GM19023 (cell line): ENCODE measurements at regions not wholly inside any gene's neighbourhood (a gene's known extent, or its start where the extent isn't known, plus 50 kb on each side); places are given as distances from the start of the nearest gene placed in this dataset.
"Not testable (repeated sequence)": the region's sequence is repeated elsewhere in the genome, so short reads cannot be mapped to it uniquely, and the experiment has no call there.

ENCODE experiments used
- ATAC-seq: cut with Tn5 transposase; IDR thresholded peaks from one replicate; pipeline ENCODE4 v1.9.1; 2021; ENCODE audit warnings: mild to moderate bottlenecking, moderate library complexity; ENCODE audit not compliant: unreplicated experiment

DNA sequence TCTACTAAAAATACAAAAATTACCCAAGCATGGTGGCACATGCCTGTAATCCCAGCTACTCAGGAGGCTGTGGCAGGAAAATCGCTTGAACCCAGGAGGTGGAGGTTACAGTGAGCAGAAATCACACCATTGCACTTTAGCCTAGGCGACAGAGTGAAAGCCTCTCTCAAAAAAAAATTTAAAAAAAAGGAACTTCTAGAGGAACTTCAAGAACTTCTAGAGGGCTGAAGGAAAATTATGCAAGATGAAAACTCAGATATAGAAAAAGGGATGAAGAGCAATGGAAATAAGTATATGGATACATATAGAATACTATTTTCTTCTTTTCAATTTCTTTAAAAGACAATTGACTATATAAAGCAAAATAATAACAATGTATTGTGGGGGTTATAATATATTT, 51.2 kb upstream of the PRR5 start:
- no peak for ATAC-seq

- no peak for ATAC-seq
These were observed 53.0 kb upstream of the PRR5 start for GRCh38 chr22:44648821-44649565.

DNA sequence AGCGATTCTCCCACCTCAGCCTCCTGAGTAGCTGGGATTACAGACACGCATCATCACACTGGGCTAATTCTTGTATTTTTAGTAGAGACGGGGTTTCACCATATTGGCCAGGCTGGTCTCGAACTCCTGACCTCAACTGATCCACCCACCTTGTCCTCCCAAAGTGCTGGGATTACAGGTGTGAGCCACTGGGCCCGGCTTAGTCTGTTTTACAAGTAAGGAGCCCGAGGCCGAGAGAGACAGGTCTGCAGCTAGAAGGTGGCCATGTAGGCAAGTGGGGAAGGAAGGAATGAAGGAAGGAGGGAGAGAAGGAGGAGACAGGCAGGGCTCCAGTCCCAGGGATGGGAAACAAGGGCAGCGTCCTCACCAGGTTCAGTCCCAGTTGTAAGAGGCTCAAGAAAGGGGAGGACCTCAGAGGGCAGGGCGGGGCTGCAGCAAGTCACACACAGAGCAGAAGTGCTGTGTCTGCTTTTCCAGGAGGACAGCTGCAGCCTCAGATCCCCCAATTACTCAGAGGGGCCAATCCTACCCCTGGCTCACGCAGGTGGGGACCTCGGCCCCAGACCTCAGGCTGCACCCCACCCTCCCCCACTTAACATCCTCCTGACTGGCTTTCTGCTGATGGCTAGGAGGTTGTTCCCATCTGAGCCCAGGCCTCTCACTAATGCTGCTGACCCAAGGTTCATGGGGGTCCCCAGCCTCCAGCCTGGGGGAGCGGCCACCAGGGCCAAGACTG, 53.8 kb upstream of the PRR5 start:
- no peak for ATAC-seq

DNA sequence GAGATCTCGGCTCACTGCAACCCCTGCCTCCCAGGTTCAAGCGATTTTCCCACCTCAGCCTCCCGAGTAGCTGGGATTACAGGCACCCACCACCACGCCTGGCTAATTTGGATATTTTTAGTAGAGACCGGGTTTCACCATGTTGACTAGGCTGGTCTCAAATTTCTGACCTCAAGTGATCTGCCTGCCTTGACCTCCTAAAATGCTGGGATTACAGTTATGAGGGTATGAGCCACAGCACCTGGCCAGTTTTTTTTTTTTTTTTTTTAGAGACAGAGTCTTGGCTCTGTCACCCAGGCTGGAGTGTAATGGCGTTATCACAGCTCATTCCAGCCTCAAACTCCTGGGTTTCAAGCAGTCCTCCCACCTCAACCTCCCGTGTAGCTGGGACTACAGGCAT, 54.9 kb upstream of the PRR5 start:
- no peak for ATAC-seq

DNA sequence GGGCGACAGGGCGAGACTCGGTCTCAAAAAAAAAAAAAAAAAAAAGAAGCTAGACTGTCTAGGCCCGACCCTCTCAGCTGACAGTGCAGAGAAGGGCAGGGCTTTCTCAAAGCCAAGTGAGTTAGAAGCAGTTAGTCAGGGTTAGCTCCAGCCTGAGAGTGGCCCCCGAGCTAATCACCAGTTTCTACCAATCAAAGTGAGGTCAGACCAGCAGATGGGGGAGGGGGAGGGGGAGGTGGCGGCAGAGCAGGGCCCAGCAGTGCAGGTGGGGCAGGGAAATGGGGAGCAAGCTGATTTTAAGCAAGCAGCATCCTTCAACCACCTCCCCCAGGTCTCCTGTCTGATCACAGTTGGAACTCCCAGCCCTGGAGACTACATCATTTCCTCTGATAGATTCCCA, 55.3 kb upstream of the PRR5 start:
- no peak for ATAC-seq

DNA sequence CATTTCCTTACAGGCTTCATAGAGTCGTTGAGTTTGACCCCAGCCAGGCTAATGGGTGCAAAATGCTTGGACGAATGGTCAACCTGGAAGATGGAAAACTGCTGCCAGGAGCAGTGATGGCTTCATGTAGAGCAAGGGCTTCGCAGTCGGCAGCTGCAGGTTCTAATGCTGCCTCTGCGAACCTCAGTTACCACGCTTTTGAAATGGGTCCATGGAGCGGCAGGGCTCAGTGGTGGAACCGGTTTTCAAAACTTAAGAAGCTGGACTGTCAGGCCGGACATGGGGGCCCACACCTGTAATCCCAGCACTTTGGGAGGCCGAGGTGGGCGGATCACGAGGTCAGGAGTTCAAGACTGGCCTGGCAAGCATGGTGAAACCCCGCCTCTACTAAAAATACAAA, 55.9 kb upstream of the PRR5 start:
- ATAC-seq = no peak

DNA sequence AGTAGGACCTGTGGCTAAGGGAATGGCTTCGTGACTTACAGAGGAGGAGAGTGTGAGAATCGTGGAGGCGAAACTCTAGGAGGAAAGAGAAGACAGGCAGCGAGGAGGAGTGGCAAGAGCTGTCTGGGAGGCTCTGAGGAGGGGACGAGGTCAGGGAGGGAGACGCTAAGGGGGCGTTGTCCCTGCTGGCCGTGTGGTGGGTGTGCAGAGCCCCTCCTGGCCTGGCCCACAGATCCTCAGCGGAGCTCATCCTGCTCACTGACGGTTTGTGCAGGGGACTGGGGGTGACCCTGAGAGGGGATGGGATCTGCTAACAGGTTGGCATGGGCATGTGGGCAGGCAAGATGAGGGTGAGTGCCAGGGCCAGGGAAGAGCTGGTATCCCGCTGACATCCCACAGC, 56.5 kb upstream of the PRR5 start:
- no peak for ATAC-seq

DNA sequence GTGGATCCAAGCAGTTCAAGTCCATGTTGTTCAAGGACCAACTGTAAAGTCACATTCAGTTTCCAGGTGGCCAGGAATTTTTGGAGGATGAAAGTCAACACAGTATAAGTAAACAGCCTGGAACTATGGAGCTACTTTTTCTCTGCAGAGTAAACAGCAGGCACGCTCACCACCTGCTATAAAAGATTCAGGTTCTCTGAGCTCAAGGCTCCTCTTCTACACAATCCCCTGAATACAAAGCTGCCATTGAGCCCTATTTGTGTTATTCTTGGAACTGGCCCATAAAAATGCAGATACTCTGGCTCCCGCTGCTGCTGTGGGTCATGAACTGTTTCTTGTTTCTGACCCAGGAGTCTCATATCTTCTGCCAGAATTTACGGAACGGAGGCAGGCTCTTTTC, 56.9 kb upstream of the PRR5 start:
- ATAC-seq = no peak

GRCh38 chr22:44643526-44644101, 58.4 kb upstream of the PRR5 start:
- ATAC-seq = not testable (repeated sequence)

GRCh38 chr22:44642096-44642644, 59.8 kb upstream of the PRR5 start:
- no peak for ATAC-seq

GRCh38 chr22:44640618-44641155, 61.3 kb upstream of the PRR5 start:
- ATAC-seq = no peak

DNA sequence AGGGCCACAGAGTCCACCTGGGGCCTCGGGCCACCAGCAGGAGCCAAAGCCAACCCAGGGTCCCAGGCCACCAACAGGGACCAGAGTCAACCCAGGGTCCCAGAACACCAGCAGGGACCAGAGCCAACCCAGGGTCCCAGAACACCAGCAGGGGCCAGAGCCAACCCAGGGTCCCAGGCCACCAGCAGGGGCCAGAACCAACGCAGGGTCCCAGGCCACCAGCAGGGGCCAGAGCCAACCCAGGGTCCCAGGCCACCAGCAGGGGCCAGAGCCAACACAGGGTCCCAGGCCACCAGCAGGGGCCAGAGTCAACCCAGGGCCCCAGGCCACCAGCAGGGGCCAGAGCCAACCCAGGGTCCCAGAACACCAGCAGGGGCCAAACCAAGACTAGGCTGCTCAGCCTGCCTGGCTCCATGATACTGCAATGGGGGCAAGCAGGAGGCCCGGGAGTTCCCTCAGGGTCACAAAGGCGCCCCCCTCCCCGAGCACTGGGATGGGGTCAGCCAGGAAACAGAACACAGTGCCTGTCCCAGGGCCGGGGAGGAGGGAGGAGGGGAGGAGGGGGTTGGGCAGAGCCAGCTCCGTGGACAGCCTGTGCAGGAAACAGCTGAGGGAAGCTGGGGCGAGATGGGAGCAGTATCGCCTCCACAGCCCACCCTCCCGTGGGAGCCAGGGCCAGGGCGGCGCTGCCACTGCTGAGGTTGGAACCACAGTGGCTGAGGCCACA, 62.0 kb upstream of the PRR5 start:
- no peak for ATAC-seq

- ATAC-seq = no peak
These were observed 62.8 kb upstream of the PRR5 start for GRCh38 chr22:44638971-44639760.

DNA sequence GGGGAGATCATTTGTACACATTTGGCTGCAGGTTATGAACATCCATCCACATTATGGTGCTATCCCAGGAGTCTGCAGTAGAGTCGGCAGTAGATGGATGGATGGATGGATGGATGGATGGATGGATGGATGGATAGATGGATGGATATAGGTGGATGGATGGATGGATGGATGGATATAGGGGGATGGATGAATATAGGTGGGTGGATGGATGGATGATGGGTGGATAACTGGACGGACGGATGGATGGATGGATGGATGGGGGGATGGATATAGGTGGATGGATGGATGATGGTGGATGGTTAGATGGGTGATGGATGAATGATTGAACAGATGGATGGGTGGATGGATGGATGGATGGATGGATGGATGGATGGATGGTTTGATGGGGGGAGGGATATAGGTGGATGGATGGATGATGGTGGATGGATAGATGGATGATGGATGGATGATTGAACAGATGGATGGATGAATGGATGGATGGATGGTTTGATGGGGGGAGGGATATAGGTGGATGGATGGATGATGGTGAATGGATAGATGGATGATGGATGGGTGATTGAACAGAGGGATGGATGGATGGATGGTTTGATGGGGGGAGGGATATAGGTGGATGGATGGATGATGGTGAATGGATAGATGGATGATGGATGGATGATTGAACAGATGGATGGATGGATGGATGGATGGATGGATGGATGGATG, 65.3 kb upstream of the PRR5 start:
- not testable (repeated sequence) for ATAC-seq

DNA sequence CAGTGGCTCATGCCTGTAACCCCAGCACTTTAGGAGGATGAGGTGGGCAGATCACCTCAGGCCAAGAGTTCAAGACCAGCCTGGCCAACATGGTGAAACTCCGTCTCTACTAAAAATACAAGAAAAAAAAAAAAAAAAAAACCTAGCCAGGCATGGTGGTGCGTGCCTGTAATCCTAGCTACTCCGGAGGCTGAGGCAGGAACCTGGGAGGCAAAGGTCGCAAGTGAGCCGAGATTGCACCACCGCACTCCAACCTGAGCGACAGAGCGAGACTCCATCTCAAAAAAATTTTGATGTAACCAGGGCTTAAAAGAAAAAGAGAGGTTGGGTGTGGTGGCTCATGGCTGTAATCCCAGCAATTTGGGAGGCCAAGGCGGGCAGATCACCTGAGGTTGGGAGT, 66.4 kb upstream of the PRR5 start:
- ATAC-seq = not testable (repeated sequence)

- ATAC-seq = no peak
These were observed 67.3 kb upstream of the PRR5 start for GRCh38 chr22:44634426-44635321.

GRCh38 chr22:44633647-44634046, 68.4 kb upstream of the PRR5 start:
- no peak for ATAC-seq

DNA sequence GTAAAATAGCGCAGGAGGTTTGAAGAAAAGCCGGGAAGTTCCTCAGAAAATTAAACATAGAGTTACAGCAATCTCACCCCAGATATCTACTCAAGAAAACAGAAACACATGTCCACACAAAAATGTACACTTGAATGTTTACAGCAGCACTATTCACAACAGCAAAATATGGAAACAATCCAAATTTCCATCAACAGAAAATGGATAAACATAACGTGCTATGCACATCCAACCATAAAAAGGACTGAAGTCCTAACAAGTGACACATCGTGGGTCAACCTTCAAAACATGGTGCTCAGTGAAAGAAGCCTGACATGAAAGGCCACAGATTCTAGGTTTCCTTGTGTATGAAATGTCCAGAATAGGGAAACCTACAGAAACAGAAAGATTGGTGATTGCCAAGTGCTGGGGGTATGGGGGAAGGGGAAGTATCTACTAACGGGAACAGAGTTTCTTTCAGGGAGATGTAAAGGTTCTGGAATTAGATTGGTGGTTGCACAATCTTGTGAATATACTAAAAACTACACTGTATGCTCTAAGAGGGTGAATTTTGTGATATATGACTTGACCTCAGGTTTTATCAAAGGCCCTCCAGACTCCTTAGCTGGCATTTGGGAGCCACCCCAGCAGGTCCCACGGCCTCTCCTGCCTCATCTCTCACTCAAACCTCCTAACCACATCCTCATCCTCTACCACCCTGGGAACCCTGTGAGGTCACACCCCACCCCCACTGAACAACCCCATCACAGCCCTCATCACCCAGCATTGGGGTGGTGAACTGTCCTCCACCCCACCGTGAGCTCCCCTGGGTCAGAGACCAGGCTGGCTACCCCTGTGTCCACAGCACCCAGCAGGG, 69.2 kb upstream of the PRR5 start:
- no peak for ATAC-seq
